Esophagus squamous epithelium (tissue), 4 donors: ENCODE measurements at regions not wholly inside any gene's neighbourhood (a gene's known extent, or its start where the extent isn't known, plus 50 kb on each side); places are given as distances from the start of the nearest gene placed in this dataset.

Experiments
- POLR2A ChIP-seq, 4 donors: fragments of 450-650 bp; IDR thresholded peaks; one replicate each; pipeline ENCODE4 v1.6.1; 2017; ENCODE audit warnings: antibody characterized with exemption in 4 of 4, mild to moderate bottlenecking in 4 of 4, moderate library complexity in 3 of 4
- TF ChIP-seq, protein P1 (sequence below), 6 experiments: fragments of 450-650 bp in 4 of 6; fragments of 200-600 bp in 2 of 6; sonication (generic) in 2 of 6; IDR thresholded peaks; one replicate each; pipeline ENCODE4 v1.5.1; 2016 to 2019; ENCODE audit warnings: antibody characterized with exemption in 6 of 6, mild to moderate bottlenecking in 4 of 6, moderate library complexity in 4 of 6

DNA sequence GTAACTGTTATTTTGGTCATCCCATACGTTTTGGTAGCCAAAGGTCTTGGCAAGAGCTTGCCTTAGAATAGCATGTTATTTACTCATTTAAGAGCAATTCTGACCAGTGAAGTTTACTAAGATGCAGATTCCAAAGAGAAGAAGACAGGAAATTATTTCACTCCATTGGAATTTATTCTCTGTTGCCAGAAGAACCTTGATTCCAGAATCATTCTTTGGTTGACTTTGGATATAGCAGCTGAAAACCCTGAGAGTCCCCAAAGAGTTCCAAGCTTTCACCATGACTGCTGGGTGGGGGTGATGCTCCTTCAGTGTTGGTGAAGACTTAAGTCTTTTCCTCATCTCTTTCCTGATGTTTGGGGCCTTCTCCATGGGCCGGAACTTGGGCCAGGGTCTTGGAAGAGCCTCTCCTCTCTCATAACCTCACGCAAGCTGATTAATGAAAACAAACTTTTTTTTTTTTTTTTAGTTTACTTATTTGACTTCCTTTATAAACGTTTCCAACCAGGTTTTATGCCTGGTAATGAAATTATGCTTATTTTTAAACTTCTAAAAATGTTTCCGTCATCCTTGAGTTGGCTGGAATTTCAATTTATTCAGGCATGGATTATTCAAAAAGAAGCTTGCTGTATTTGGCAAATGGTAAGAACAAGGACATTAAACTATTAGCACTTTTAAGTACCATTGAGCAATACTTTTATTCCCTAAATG is 192.0 kb downstream of the MTX2 start:
- TF ChIP-seq, protein P1, sequence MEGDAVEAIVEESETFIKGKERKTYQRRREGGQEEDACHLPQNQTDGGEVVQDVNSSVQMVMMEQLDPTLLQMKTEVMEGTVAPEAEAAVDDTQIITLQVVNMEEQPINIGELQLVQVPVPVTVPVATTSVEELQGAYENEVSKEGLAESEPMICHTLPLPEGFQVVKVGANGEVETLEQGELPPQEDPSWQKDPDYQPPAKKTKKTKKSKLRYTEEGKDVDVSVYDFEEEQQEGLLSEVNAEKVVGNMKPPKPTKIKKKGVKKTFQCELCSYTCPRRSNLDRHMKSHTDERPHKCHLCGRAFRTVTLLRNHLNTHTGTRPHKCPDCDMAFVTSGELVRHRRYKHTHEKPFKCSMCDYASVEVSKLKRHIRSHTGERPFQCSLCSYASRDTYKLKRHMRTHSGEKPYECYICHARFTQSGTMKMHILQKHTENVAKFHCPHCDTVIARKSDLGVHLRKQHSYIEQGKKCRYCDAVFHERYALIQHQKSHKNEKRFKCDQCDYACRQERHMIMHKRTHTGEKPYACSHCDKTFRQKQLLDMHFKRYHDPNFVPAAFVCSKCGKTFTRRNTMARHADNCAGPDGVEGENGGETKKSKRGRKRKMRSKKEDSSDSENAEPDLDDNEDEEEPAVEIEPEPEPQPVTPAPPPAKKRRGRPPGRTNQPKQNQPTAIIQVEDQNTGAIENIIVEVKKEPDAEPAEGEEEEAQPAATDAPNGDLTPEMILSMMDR (IDR thresholded peaks at IDR 0.05): no peak
- TF ChIP-seq POLR2A (IDR thresholded peaks at IDR 0.05): no peak
